DND-41 (cell line): ENCODE measurements at regions not wholly inside any gene's neighbourhood (a gene's known extent, or its start where the extent isn't known, plus 50 kb on each side); places are given as distances from the start of the nearest gene placed in this dataset.

ENCODE experiments used
- ATAC-seq: fragments of 200-7000 bp; cut with Tn5 transposase; 3 replicates; pipeline ENCODE4 v1.9.1; 2021; ENCODE audit warnings: low read depth; ENCODE audit not compliant: insufficient read depth
- DNase-seq: peaks from one replicate; pipeline ENCODE4 v3.0.0-alpha.2; 2020
- H2AFZ ChIP-seq: 2 replicates; pipeline ENCODE4 v1.6.0; 2012; ENCODE audit warnings: low read depth, low read length
- H3K27ac ChIP-seq: 2 replicates; pipeline ENCODE4 v1.5.1; 2012; ENCODE audit warnings: low read length, inconsistent platforms
- H3K27me3 ChIP-seq: fragments of 200-600 bp; sonication (generic); 2 replicates; pipeline ENCODE4 v1.6.0; 2012; ENCODE audit warnings: low read length, mild to moderate bottlenecking, inconsistent platforms; ENCODE audit not compliant: insufficient read depth, poor library complexity
- H3K36me3 ChIP-seq: 2 replicates; pipeline ENCODE4 v1.5.1; 2012; ENCODE audit warnings: low read length, inconsistent platforms; ENCODE audit not compliant: insufficient read depth
- H3K4me1 ChIP-seq: 2 replicates; pipeline ENCODE4 v1.5.1; 2012; ENCODE audit warnings: mild to moderate bottlenecking, low read length; ENCODE audit not compliant: insufficient read depth
- H3K4me2 ChIP-seq: 2 replicates; pipeline ENCODE4 v1.6.0; 2012; ENCODE audit warnings: mild to moderate bottlenecking, moderate library complexity, low read length, inconsistent platforms; ENCODE audit not compliant: insufficient read depth
- H3K4me3 ChIP-seq, 2 experiments: fragments of 200-600 bp in 1 of 2; shearing (Covaris generic) in 1 of 2; 2 replicates each; pipeline ENCODE4 v1.5.1; 2012 to 2016; ENCODE audit warnings: inconsistent platforms in 2 of 2, low read length in 2 of 2, mild to moderate bottlenecking in 2 of 2, low read depth in 1 of 2, moderate library complexity in 1 of 2
- H3K79me2 ChIP-seq: 2 replicates; pipeline ENCODE4 v1.6.0; 2012; ENCODE audit warnings: low read length, inconsistent platforms; ENCODE audit not compliant: insufficient read depth
- H3K9ac ChIP-seq: 2 replicates; pipeline ENCODE4 v1.6.0; 2012; ENCODE audit warnings: low read depth, mild to moderate bottlenecking, inconsistent platforms, low read length, moderate library complexity
- H3K9me3 ChIP-seq: 2 replicates; pipeline ENCODE4 v1.5.1; 2012; ENCODE audit warnings: low read length, moderate library complexity, mild to moderate bottlenecking, inconsistent platforms; ENCODE audit not compliant: insufficient read depth, severe bottlenecking
- H4K20me1 ChIP-seq: 2 replicates; pipeline ENCODE4 v1.6.0; 2012; ENCODE audit warnings: low read length; ENCODE audit not compliant: insufficient read depth
- EZH2 ChIP-seq: IDR thresholded peaks from 3 replicates; pipeline ENCODE4 v1.6.1; 2012; ENCODE audit warnings: borderline replicate concordance, low read depth, mild to moderate bottlenecking, moderate library complexity, low read length, inconsistent platforms; ENCODE audit not compliant: severe bottlenecking
- TF ChIP-seq, protein P1 (sequence below): IDR thresholded peaks from 2 replicates; pipeline ENCODE4 v1.5.1; 2012; ENCODE audit warnings: borderline replicate concordance, low read length, moderate library complexity, mild to moderate bottlenecking; ENCODE audit not compliant: poor library complexity, severe bottlenecking; ENCODE audit errors: extremely low read depth

DNA sequence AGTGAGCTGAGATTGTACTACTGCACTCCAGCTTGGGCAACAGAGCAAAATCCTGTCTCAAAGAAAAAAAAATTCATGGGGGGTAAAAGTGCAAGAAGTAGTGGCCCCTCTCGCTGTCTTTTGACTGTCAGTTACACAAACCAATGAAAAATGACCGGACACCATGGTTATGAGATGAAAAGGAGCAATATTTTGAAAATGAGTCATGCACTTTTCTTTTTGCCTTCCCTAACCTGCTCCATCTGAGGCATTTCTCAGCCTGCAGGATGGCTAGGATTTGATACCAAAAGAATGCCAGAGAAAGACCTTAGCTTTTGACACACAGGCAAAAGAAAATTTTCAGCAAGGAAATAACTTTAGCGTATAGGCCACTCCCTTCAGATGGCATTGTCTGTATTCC, 181.7 kb upstream of the ARID1B start:
- Histone ChIP-seq H3K4me2 (no peak overlapping the region), H3K79me2 (no peaks in the 10 kb centered on the region), H2AFZ (no peak overlapping the region), H3K4me1 (no peaks in the 10 kb centered on the region), H3K9ac (no peak overlapping the region), H3K36me3 (no peaks in the 10 kb centered on the region), H3K9me3 (no peaks in the 10 kb centered on the region), H3K27ac (no peak overlapping the region), H3K4me3 (no peak overlapping the region), H3K27me3 (no peaks in the 10 kb centered on the region), H4K20me1 (no peaks in the 10 kb centered on the region)
- DNase-seq, result no peak
- TF ChIP-seq EZH2, result no peak
- TF ChIP-seq, protein P1, sequence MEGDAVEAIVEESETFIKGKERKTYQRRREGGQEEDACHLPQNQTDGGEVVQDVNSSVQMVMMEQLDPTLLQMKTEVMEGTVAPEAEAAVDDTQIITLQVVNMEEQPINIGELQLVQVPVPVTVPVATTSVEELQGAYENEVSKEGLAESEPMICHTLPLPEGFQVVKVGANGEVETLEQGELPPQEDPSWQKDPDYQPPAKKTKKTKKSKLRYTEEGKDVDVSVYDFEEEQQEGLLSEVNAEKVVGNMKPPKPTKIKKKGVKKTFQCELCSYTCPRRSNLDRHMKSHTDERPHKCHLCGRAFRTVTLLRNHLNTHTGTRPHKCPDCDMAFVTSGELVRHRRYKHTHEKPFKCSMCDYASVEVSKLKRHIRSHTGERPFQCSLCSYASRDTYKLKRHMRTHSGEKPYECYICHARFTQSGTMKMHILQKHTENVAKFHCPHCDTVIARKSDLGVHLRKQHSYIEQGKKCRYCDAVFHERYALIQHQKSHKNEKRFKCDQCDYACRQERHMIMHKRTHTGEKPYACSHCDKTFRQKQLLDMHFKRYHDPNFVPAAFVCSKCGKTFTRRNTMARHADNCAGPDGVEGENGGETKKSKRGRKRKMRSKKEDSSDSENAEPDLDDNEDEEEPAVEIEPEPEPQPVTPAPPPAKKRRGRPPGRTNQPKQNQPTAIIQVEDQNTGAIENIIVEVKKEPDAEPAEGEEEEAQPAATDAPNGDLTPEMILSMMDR, result no peak
- no peak for ATAC-seq

DNA sequence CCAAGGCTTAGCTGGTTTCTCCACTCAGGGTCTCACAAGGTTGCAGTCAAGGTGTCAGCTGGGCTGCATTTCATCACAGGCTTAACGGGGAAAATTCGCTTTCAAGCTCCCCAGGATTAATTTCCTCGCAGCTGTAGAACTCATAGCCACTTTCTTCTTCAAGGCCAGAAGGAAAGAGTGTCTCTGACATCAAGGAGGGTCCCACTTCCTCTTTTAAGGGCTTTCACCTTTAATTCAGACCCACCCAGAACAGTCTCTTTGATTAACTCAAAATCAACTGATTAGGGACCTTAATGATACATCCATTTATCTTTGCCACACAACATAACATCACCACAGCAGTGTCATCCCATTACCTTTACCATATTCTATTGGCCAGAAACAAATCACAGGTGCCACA, 183.3 kb upstream of the ARID1B start:
- no peaks in the 10 kb centered on the region for H4K20me1 ChIP-seq
- no peaks in the 10 kb centered on the region for H3K27me3 ChIP-seq
- TF ChIP-seq, protein P1, result no peak
- TF ChIP-seq EZH2, result no peak
- H3K27ac ChIP-seq, result no peak overlapping the region
- no peaks in the 10 kb centered on the region for H3K36me3 ChIP-seq
- ATAC-seq (no peak), DNase-seq (no peak)
- no peak overlapping the region for H2AFZ ChIP-seq
- no peak overlapping the region for H3K4me2 ChIP-seq
- no peaks in the 10 kb centered on the region for H3K9me3 ChIP-seq
- no peaks in the 10 kb centered on the region for H3K4me1 ChIP-seq
- H3K9ac ChIP-seq, result no peak overlapping the region
- H3K79me2 ChIP-seq, result no peaks in the 10 kb centered on the region
- H3K4me3 ChIP-seq, result no peak overlapping the region

DNA sequence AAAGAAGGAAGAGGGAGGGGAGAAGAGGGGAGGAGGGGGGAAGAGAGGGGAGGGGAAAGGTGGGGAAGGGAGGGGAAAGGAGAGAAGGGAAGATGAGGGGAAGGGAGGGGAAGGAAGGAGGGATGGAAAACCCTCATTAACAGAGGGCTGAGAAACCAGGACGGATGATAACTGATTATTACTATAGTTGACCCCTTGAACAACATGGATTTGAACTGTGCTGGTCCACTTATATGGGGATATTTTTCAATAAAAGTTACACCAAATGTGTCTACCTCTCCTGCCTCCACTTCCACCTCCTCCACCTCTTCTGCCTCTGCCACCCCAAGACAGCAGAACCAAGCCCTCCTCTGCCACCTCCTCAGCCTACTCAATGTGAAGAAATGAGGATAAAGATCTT, 184.1 kb upstream of the ARID1B start:
- TF ChIP-seq, protein P1, result no peak
- no peak for TF ChIP-seq EZH2
- no peak overlapping the region for H3K9ac ChIP-seq
- no peaks in the 10 kb centered on the region for H3K79me2 ChIP-seq
- no peaks in the 10 kb centered on the region for H3K9me3 ChIP-seq
- H3K27me3 ChIP-seq, result no peaks in the 10 kb centered on the region
- H2AFZ ChIP-seq, result no peak overlapping the region
- H3K36me3 ChIP-seq, result no peaks in the 10 kb centered on the region
- DNase-seq, result no peak
- no peak for ATAC-seq
- no peaks in the 10 kb centered on the region for H3K4me1 ChIP-seq
- no peak overlapping the region for H3K27ac ChIP-seq
- no peak overlapping the region for H3K4me2 ChIP-seq
- no peaks in the 10 kb centered on the region for H4K20me1 ChIP-seq
- H3K4me3 ChIP-seq, result no peak overlapping the region

DNA sequence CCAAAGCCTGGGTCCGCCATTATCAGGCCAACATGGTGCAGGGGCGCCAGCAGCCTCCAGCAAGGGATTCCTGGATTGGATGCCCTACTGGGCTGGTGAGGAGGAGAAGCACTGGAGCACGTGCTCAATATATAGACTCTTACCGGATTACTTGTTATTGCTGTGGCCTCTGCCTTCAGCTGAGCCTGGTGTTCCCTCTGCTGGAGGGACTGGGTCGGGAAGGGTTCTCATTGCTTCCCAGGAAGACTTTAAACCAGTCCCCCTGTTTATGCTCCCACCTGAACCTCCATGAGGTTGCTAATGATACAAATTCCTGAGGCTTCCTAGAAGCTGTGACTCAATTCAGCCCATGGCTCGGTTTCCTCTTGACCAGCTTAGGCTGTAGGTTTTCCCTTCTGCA, 186.7 kb upstream of the ARID1B start:
- H3K27ac ChIP-seq, result no peak overlapping the region
- H3K4me3 ChIP-seq, result no peak overlapping the region
- no peaks in the 10 kb centered on the region for H3K27me3 ChIP-seq
- no peaks in the 10 kb centered on the region for H3K79me2 ChIP-seq
- TF ChIP-seq, protein P1, result no peak
- TF ChIP-seq EZH2, result no peak
- no peak overlapping the region for H2AFZ ChIP-seq
- H3K36me3 ChIP-seq, result no peaks in the 10 kb centered on the region
- ATAC-seq (no peak), DNase-seq (no peak)
- no peaks in the 10 kb centered on the region for H3K9me3 ChIP-seq
- H3K4me2 ChIP-seq, result no peak overlapping the region
- no peak overlapping the region for H3K9ac ChIP-seq
- no peaks in the 10 kb centered on the region for H3K4me1 ChIP-seq
- H4K20me1 ChIP-seq, result no peaks in the 10 kb centered on the region
